Endodermal cell (in vitro differentiated cells): ENCODE measurements at regions not wholly inside any gene's neighbourhood (a gene's known extent, or its start where the extent isn't known, plus 50 kb on each side); places are given as distances from the start of the nearest gene placed in this dataset.

Experiments used
- DNase-seq: peaks from one replicate; pipeline ENCODE4 v3.0.0-alpha.2; 2017
- H3K27ac ChIP-seq: 2 replicates; pipeline ENCODE4 v1.5.1; 2013; ENCODE audit warnings: mild to moderate bottlenecking, low read depth, low read length, moderate library complexity
- H3K27me3 ChIP-seq: 2 replicates; pipeline ENCODE4 v1.6.1; 2013; ENCODE audit warnings: mild to moderate bottlenecking, low read length, moderate library complexity; ENCODE audit not compliant: insufficient read depth, control insufficient read depth, poor library complexity, severe bottlenecking
- H3K36me3 ChIP-seq: 2 replicates; pipeline ENCODE4 v1.7.0; 2013; ENCODE audit warnings: mild to moderate bottlenecking, low read length, moderate library complexity; ENCODE audit not compliant: control insufficient read depth, insufficient read depth
- H3K4me1 ChIP-seq: one replicate; pipeline ENCODE4 v1.7.0; 2013; ENCODE audit warnings: low read length; ENCODE audit not compliant: control insufficient read depth, insufficient read depth
- H3K4me3 ChIP-seq: 2 replicates; pipeline ENCODE4 v1.5.1; 2013; ENCODE audit warnings: mild to moderate bottlenecking, low read length, moderate library complexity
- H3K9ac ChIP-seq: 2 replicates; pipeline ENCODE4 v1.6.1; 2013; ENCODE audit warnings: mild to moderate bottlenecking, low read length, moderate library complexity; ENCODE audit not compliant: poor library complexity, severe bottlenecking; ENCODE audit errors: extremely low read depth
- H3K9me3 ChIP-seq: 2 replicates; pipeline ENCODE4 v1.6.1; 2013; ENCODE audit warnings: mild to moderate bottlenecking, low read length, moderate library complexity; ENCODE audit not compliant: control insufficient read depth
- H3K27ac Mint-ChIP-seq: 2 replicates; pipeline ENCODE4 v1.8.0; 2020; ENCODE audit warnings: mixed read lengths
- H3K27me3 Mint-ChIP-seq: 2 replicates; pipeline ENCODE4 v1.8.0; 2021; ENCODE audit warnings: mild to moderate bottlenecking, mixed read lengths; ENCODE audit not compliant: insufficient read depth
- H3K36me3 Mint-ChIP-seq: 2 replicates; pipeline ENCODE4 v1.8.0; 2020; ENCODE audit warnings: low read depth, mixed read lengths
- H3K4me1 Mint-ChIP-seq: 2 replicates; pipeline ENCODE4 v1.8.0; 2020; ENCODE audit warnings: mixed read lengths
- H3K4me3 Mint-ChIP-seq: 2 replicates; pipeline ENCODE4 v1.8.0; 2020; ENCODE audit warnings: mild to moderate bottlenecking, moderate library complexity, mixed read lengths
- H3K9me3 Mint-ChIP-seq: 2 replicates; pipeline ENCODE4 v1.8.0; 2020; ENCODE audit warnings: mild to moderate bottlenecking, mixed read lengths
- CTCF ChIP-seq: fragments of 200-600 bp; sonication (generic); conservative IDR thresholded peaks from 2 replicates; pipeline ENCODE4 v1.5.0; 2021; ENCODE audit warnings: antibody characterized with exemption, mild to moderate bottlenecking
- WGBS, 2 experiments: methylation state at CpG; one replicate each; pipeline versions ENCODE4 v1.1.5 to v1.1.7; 2013; ENCODE audit warnings: missing lambda C conversion rate in 2 of 2, mixed read lengths in 1 of 2; ENCODE audit not compliant: insufficient coverage in 1 of 2, insufficient read length in 1 of 2; 5-methylcytosine and 5-hydroxymethylcytosine counted together

GRCh38 chr5:113869611-113870010 is 356.1 kb downstream of the YTHDC2 start:
- peak; percentile 65 for DNase-seq
- TF ChIP-seq CTCF = no peak
- H3K4me1 Mint-ChIP-seq = peaks cover 4% of the 10 kb centered on the region
- Histone ChIP-seq H3K4me3 (no peak overlapping the region), H3K9ac (no peak overlapping the region), H3K36me3 (no peaks in the 10 kb centered on the region), H3K27me3 (no peaks in the 10 kb centered on the region), H3K27ac (no peak overlapping the region), H3K9me3 (no peaks in the 10 kb centered on the region), H3K4me1 (no peaks in the 10 kb centered on the region)
- H3K4me3 Mint-ChIP-seq = no peak overlapping the region
- 83% methylated on average over 1 to 3 of the region's 3 CpGs for WGBS, 2 experiments
- H3K36me3 Mint-ChIP-seq = no peaks in the 10 kb centered on the region
- no peaks in the 10 kb centered on the region for H3K9me3 Mint-ChIP-seq
- no peak overlapping the region for H3K27ac Mint-ChIP-seq
- peaks cover 2% of the 10 kb centered on the region for H3K27me3 Mint-ChIP-seq

GRCh38 chr5:113871972-113872371 is 358.5 kb downstream of the YTHDC2 start:
- Mint-ChIP-seq H3K4me1 (peaks cover 6% of the 10 kb centered on the region), H3K36me3 (no peaks in the 10 kb centered on the region), H3K9me3 (no peaks in the 10 kb centered on the region), H3K27me3 (peaks cover 2% of the 10 kb centered on the region), H3K27ac (no peak overlapping the region), H3K4me3 (no peak overlapping the region)
- no peaks in the 10 kb centered on the region for H3K9me3 ChIP-seq
- WGBS, 2 experiments = 77 to 86% methylated on average over 3 of the region's 4 CpGs
- H3K4me3 ChIP-seq = no peak overlapping the region
- no peaks in the 10 kb centered on the region for H3K27me3 ChIP-seq
- H3K27ac ChIP-seq = no peak overlapping the region
- H3K9ac ChIP-seq = no peak overlapping the region
- DNase-seq = no peak
- TF ChIP-seq CTCF = no peak
- no peaks in the 10 kb centered on the region for H3K4me1 ChIP-seq
- H3K36me3 ChIP-seq = no peaks in the 10 kb centered on the region

GRCh38 chr5:113875096-113875495 is 361.6 kb downstream of the YTHDC2 start:
- Histone ChIP-seq H3K27ac (no peak overlapping the region), H3K9me3 (peaks cover 4% of the 10 kb centered on the region), H3K4me3 (no peak overlapping the region), H3K4me1 (no peaks in the 10 kb centered on the region), H3K27me3 (no peaks in the 10 kb centered on the region), H3K36me3 (no peaks in the 10 kb centered on the region), H3K9ac (no peak overlapping the region)
- no peak for TF ChIP-seq CTCF
- WGBS, 2 experiments = 89 to 100% methylated on average over 1 to 2 of the region's 2 CpGs
- peaks cover 2% of the 10 kb centered on the region for H3K27me3 Mint-ChIP-seq
- H3K4me3 Mint-ChIP-seq = no peak overlapping the region
- peaks cover 16% of the 10 kb centered on the region for H3K9me3 Mint-ChIP-seq
- no peak overlapping the region for H3K27ac Mint-ChIP-seq
- DNase-seq = no peak
- peaks cover 3% of the 10 kb centered on the region for H3K36me3 Mint-ChIP-seq
- H3K4me1 Mint-ChIP-seq = peaks cover 2% of the 10 kb centered on the region
